DMS53 treated with DMSO at 0.1 percent for 48 hours (cell line): ENCODE measurements at regions not wholly inside any gene's neighbourhood (a gene's known extent, or its start where the extent isn't known, plus 50 kb on each side); places are given as distances from the start of the nearest gene placed in this dataset.
A peak's percentile ranks its signal among the peaks of the same experiment; 100 is the strongest.

Experiments used
- DNase-seq: peaks from one replicate; lab custom pipeline; 2025; ENCODE audit not compliant: unreplicated experiment; lab: John Stamatoyannopoulos, UW

DNA sequence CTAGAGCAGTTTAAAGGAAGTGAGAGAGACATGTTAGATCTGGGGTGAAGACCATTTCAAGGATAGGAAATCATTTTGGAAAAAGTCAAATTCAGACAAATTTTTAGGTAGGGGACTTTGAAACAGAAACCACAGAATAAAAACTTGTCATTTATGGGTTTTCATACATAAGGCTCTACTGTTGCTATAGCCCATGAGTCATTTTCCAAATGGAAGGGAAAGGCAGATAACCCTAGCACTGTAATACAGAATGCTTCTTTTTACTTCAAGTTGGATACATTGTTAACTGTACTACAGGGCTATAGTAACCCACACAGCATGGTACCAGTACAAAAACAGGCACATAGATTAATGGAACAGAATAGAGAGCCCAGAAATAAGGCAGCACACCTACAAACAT lies 455.4 kb downstream of the EBF1 start:
- DNase-seq, result no peak

DNA sequence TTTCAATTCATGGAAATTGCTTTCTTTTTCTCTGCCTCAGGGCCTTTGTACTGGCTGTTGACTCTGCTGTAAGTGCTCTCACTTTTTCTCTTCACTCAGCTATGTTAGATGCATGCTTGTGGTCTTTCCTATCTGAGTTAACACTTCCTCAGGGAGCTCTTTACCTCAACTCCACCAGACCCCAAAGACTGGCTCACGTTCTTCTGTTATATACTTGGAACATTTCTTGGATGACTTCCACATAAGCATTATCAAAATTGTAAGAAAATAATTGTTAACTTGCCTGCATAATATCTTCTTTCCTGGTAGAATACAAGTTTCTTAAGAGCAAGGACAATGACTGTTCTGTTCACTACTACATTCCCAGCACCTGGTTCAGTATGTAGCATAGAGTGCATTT lies 455.9 kb downstream of the EBF1 start:
- no peak for DNase-seq

DNA sequence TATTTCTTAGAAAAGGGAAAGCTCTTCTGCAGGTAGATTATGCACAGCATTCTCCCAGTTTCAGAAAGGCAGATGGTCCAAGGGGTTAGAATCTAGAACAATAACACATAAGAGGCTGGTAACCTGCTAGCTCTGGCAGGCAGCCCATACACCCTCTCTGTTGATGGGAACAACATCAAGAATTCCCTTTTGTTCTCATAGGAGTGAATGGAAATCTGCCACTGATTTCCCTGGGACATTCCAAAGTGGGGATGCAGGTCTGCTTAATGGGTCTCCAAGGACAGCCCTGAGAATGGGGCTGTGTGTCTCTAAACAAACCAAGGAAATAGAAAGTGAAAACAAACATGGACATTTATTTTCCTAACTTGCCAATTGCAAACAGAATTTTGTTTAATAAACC lies 456.8 kb downstream of the EBF1 start:
- DNase-seq, result no peak

DNA sequence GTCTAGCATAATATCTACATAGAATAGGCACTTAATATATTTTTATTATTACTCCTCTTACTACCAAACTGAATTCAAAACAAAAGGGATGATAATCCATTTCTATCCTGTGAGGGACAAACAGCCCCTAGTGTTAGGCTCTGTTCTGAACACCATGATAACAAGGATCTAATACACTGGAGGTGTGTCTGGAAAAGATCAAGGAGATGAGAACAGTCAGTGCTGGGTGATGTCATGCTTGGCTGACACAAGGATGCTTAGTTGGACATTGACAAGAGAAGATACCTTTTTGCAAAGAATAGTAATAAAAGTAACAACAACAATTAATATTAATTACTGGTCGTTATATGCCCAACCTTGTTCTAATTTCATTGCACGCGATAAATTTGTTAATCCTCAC lies 458.7 kb downstream of the EBF1 start:
- DNase-seq, result no peak

DNA sequence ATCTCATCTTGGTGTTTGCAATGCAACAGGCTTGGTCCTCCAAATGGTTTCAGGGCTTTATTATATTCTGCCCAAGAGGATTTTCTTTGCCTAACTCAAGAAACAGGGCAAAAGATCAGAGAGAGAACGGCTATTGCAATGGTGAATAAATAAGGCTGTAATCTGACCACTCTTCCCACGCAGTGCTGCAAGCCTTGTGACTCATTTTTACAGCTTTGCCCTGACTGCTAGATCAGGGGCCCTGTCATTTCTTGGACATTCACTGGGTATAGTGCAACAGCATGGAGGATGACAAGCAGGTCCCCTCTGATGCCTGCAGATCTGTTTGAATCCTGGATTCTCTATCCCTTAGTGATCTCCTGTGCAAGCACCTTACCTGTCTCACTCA lies 459.1 kb downstream of the EBF1 start:
- no peak for DNase-seq

DNA sequence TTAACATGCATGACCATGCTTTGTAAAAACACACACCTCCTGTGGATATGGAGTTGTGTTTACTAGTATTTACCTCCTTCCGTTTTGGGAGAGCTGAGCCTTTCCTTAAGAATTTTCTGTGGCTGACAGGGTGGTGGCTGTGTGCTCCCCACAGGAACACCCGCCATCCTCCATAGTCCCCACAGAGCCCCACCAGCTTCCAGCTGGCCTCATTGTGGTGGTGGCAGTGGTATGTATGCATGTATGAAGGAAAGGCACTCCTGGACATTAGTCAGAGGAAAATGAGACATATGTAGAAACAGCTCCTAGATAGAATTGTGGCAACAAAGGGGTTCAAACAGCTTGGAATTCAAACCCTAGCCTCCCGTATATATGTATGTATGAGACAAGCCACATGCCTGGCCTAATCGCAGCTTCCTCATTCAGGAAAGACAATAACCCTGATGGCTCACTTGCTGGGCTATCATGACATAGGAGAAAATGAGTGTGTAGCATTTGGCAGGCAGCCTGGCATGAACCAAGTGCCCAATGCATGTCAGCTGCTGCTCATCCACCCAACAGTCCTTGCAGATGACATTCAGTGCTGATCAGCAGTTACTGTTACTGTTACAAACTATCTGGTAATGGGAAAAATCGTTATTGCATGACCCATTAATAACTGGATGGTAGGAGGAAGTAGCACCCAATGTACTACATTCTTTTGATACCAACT lies 459.7 kb downstream of the EBF1 start:
- DNase-seq, result no peak

DNA sequence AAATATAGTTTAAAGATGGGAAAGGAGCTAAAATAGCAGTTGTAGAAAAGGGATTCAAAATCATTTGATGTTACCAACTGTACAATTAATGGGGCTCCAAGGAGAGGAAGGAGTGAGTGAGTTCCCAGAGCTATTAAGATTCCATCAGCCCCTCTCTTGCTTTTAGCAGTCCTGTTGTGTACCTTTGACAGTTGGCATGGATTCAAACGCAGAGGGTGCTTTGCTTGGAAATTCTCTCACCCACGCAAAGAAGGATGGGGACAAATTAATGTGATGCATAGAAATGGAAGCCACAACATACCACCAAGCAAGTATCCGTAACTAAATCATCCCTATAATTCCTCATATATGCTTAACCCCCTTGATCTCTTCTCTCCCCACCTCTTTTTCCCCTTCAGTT lies 461.3 kb downstream of the EBF1 start:
- no peak for DNase-seq

DNA sequence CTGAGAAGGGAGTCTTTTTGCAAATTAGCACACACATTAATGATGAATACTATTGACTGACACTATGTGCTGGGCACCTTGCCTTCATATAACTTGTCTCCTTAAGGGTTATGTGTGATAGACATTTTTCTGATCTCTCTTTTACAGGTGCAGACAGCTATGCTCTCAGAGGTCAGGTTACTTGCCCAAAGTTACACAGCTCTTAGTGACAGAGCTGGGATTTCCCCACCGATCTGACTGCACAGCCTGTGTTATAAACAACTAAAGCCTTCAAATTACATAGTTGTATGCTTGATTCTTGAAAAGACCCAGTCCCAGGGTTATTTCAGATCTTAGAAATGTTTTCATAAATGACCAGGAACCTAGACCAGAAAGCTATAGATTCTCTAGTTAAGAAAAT lies 462.7 kb downstream of the EBF1 start:
- no peak for DNase-seq

DNA sequence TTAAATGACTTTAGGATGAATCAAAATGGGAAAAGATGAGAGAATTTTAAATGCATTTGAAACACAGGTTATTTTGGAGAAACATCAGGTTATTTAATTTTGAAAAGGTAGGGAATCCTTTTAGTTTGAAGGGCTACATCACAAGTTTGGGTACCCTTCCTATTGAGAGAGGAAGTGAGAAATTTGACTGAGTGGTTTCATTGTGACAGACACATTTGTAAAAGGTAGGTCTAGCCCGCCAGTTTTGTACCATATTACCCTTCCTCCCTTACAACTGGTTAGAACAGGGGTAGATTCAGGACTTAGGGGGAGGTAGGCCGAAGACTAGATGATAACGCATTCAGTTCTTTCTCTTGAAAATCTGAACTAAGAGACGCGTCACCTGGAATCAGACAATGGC lies 464.2 kb downstream of the EBF1 start:
- no peak for DNase-seq

DNA sequence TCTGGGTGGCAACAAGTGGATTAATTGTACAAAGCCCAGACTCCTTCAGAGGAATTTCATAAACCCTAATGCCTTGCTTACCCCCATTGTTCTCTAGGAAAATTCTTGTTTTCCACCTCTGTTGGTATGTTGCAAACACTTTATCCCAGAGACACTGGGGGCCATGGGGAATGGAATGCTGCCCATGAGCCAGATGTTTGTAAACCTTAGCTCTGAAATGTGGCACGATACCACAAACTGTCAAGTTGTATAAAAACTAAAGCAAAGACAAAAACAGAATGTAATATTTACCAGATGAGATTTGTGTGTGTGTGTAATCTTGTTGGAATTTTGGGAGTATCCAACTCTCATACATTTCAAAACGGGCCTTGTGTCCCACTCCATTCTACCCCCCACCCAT lies 465.0 kb downstream of the EBF1 start:
- no peak for DNase-seq

DNA sequence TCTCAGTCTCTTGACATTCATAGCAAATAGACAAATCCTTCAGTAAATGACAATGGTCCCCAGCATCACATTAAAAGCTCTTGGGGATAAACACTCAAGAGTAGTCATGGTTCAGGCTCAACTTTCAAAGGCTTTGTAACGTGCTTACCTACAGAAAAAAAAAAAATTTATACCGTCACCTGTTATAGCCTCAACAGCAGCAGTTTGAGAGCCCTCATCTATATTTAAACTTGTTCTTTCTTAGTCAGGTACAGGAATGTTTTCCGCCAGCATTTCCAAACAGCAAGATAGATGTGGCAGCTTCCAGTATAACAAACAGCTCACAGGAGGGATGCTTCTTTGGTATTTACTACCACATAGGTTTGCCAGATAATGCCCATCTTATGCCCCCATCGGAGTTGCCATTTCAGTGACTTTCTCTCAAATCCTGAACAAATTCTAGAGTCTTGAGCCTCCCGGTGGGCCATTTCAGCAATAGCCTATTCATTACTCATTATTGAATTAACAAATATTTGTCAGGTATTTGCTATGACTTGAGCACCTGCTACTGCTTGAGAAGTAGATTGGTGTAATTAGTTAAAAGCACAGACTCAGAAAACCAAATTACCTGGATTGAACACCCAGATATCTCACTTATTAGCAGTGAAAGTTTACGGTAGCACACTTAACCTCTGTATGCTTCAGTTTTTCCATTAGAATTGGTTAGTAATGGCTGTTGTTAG lies 470.0 kb downstream of the EBF1 start:
- peak; percentile 98 for DNase-seq

DNA sequence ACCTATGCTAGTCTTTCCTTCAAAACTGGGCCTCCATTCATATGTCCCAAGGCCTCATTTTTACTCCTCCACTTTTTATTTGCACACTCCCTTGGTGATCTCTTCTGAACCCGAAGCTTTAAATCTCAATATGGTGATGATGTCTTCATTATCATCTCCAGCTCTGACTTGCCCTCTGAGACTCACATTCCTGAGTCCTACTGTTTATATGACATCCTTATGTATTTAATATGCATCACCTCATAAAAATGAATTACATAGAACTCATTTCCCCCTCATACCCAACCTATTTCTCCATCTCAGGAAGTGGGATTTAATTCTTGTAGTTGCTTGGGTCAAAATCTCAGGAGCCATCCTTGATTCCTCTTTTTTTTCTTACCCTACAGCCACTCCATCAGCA lies 473.0 kb downstream of the EBF1 start:
- no peak for DNase-seq

DNA sequence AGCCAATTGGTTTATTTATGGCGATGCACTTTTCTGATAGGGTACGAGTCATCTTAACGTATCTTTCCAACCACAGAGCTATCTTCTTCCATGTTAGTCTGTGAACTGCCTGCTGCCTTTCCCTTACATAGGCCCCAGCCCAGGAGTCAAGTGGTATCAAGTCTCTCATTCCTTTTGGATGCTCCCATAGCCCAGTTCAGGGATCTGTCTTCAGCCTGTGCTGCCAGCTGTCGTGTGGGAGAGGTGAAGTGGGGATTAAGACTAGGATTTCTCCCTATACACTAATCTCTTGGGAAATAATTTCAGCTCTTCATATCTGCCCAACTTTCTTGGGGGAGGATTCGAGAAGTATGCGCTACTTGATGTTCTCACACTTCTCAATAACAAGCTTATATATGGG lies 475.7 kb downstream of the EBF1 start:
- no peak for DNase-seq

DNA sequence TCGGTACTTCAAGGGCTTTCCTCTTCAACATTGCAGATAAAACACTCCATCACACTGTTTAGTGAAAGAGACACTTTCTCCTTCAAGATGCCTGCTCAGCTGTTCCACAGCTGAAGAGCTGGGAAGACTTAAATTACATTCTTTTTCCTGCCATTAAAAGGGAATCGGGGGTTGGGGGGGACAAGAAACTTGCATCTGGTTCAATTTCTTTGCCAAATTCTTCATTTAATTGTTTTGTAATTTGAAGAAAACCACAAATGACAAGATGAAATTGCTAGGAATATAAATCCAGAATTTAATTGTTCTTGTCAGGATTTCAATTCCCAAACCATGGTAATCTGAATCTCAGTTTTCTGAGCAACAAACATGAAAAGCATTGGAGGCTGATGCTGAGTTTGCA lies 478.3 kb downstream of the EBF1 start:
- no peak for DNase-seq

DNA sequence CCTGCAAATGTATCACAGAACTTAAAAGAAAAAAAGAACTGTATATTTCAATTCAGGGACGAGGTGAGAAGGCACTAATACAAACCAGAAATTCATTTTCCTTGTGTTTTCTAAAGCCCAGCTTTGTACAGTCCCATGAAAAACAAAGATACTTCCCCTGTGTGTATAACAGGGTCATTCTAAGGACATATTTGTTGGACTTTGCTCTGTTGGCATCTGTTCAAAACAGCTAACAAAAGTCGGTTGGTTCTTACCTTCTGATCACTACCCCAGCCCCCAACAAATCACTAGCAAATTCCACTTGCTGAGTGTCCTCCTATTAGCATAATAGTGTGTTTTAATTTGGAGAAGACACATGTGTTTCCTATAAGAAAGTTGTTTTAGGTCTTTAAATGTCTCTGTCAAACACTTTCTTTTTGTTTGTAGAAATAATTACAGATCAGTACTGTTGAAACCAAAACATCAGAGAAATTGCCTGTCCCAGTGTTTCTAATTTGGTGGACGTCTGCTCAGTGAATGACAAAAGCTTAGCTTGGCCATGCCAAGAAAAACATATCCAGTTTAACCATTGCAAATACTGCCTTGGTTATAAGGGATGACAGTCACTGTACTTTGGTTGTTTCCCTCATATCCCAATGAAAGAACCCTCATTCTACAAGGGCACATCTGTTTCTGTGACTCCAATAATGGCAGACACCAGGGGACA lies 480.5 kb downstream of the EBF1 start:
- no peak for DNase-seq

DNA sequence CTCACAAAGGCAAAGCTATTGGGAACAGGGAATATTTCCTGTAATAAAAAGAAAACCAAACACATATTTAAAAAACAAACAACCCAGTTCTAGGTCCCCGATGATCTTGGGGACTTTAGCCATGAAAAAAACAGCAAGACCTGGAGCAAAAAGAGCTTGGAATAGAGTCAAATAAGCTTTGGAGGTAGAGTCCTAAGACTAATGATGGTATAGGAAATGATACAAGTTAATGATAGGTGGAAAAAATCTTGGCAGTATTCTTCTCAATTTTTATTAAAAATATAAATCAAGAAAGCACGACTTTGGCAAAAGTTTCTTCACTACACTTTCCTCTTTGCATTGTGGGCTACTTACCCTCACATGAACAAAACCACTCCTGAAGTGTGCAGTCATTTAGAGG lies 481.5 kb downstream of the EBF1 start:
- no peak for DNase-seq

DNA sequence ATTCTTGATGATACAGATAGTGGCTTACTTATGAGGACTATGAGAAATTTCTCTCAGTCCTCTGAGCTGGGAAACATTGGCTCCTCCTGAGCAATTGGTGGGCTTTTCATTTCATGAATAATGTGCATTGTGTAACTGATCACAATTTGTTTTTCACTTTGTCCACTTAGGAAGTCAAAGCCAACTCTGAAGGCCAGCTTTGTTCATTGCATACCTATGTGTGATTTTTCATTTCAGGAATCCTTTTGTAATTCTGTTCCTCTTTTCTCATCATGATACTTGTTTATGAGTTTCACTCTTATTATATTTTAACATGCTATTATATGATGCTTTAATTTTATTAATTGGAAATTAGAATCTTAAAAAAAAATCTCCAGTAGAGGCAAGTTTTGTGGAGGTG lies 483.0 kb downstream of the EBF1 start:
- no peak for DNase-seq

DNA sequence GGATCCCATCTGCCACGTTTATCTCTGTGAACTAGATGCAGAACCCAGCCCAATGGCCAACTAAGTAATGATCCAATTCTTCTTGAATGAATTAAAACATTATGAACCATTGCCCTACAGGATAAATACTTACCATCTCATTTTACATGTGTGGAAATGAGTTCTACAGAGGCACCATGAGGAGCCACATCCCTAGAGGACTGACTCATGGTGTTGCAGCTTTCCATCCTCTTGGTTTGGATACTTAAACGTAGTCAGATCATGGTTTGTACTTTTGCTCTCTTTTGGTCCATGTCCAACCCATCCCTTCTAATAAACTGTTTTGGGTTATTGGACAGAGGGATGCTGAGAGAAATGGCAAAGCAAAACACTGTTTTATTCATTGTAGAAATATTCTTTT lies 484.8 kb downstream of the EBF1 start:
- DNase-seq, result no peak

DNA sequence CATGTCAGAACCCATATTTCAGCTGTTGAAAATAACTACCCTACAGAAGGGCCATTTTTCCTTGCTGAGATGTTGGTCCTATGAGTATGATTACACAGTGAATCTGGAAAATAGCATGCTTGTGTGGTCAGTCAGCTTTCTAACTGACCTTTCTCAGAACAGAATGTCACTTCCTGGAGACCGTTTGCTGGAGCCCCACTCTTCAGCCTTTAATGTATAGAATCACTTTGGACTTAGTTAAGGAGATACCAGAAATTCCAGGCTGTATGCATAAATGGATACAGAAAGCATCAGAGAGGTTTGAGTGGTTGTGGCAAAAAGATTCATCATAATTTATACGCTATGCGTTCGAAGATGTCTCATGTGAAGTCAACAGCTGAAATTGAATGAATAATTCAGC lies 488.1 kb downstream of the EBF1 start:
- DNase-seq, result no peak

DNA sequence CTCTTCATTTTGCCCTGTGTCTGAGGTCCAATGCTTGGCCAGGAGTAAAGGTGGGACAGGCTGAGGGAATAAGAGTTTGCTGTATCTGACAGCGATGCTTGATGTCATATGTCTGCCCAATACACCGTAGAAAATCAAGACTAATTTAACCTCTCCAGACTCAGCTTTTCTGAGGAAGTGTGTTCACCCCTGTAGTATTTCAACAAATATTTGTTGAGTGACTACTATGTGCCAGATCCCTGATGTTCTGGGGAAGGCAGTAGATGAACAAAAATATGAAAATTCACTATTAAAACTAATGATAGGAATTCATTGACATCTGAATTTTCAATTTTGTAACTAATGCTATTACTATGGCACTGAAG lies 489.7 kb downstream of the EBF1 start:
- DNase-seq, result no peak

DNA sequence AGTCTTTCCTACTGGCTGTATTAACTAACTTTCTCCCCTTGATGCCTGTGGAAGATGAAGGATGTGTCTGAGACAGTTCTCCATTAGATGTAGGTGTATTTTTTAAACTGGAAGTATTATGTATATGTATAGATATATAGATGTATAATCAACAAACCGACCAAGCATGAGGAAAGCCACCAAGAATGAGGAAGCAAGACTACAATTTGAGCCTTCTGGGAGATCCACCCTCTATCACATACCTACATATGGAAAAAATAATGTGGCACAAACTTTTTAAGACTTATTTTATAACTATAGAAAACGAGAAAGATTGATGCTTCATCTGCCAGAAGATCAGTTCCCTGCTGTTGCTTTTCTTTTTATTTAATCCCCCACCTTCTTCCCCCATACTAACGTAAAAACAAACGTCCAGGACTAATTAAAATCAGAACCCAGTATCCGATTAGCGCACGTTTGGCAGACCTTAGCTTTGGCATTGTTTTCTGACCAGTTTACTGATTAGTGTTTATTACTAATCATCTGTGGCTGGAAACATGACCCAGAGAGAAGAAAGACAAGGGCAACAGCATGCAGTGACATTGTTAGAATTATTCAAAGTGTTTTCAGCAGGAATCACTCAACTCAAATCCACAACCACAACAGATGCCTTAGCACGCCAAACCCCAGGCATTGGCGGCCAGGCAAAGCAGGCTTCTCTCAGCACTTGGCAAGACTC lies 490.2 kb downstream of the EBF1 start:
- DNase-seq, result no peak

DNA sequence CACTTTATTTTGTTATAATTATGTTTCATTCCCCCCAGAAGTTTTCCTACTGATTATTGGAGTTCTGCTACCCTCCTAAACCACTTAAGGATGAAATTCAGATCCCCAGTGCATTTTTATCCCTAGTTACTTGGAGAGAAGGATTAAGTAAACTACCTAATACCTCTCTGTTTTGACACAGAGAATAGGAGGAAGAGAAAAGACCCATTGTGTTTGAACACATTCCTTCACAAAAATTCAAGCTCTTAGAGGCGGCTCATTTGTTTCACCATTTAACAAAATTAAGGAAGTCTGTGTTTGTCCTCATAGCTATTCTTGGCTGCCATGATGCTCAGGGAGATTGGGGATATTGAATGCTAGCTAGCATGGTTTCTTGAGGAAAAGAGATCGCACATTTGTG lies 492.6 kb downstream of the EBF1 start:
- no peak for DNase-seq
